ENCODE measurements at regions not wholly inside any gene's neighbourhood (a gene's known extent, or its start where the extent isn't known, plus 50 kb on each side); places are given as distances from the start of the nearest gene placed in this dataset.

DNA sequence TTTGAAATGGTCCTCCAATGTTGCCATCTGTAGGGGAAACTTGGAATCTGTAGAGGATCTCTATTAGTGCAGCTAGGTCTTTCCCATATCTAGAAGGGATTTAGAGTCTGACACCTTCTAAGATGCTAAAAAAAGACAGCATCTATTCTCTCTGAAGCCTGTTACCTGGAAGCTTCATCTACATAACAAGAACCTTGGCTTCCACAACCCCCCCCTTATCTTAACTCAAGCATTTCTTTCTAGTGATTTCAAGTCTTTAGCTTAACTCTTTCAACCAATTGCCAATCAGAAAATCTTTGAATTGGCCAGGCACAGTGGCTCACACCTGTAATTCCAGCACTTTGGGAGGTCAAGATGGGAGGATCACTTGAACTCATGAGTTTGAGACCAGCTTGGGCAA is 543.3 kb downstream of the TRHDE start (continued):
- TF ChIP-seq REST (IDR thresholded peaks at IDR 0.05; ENCODE audit: unreplicated experiment) (no peak), NANOG (IDR thresholded peaks at IDR 0.05; ENCODE audit: borderline replicate concordance) (no peak)

GRCh38 chr12:72828662-72829324 is 556.6 kb downstream of the TRHDE start:
- Histone ChIP-seq H3K36me3 (ENCODE audit: insufficient read depth) (no peaks in the 10 kb centered on the region), H3K79me2 (replicated peaks; ENCODE audit: insufficient read depth) (no peaks in the 10 kb centered on the region), H3K4me2 (no peak overlapping the region), H3K27ac (ENCODE audit: low read depth) (no peak overlapping the region), H3K4me3 (no peak overlapping the region), H3K9me2 (ENCODE audit: insufficient read depth) (peaks cover 5% of the 10 kb centered on the region; the same call in 1 of the 2 replicates), H3F3A (replicated peaks; ENCODE audit: low read depth) (no peaks in the 10 kb centered on the region), H3K4me1 (ENCODE audit: insufficient read depth) (peaks cover 19% of the 10 kb centered on the region; the same call in 1 of the 2 replicates), H3K27me3 (ENCODE audit: insufficient read depth) (no peaks in the 10 kb centered on the region), H2AFZ (no peak overlapping the region), H4K20me1 (replicated peaks; ENCODE audit: insufficient read depth) (no peaks in the 10 kb centered on the region)
- Mint-ChIP-seq H3K4me3 (no peak overlapping the region), H3K36me3 (ENCODE audit: low read depth) (peaks cover 27% of the 10 kb centered on the region), H3K4me1 (peaks cover 32% of the 10 kb centered on the region), H3K9me3 (peaks cover 23% of the 10 kb centered on the region), H3K27me3 (ENCODE audit: insufficient read depth, low read depth, poor library complexity) (peaks cover 9% of the 10 kb centered on the region), H3K27ac (no peak overlapping the region)
- no peak for ATAC-seq
- no peak for DNase-seq (ENCODE audit: low spot score)
- TF ChIP-seq POLR2AphosphoS5 (IDR thresholded peaks at IDR 0.05; ENCODE audit: low read depth) (no peak), EZH2phosphoT487 (IDR thresholded peaks at IDR 0.05; ENCODE audit: unreplicated experiment) (no peak), JUNB (IDR thresholded peaks at IDR 0.05; ENCODE audit: unreplicated experiment) (no peak), STAT1 (IDR thresholded peaks at IDR 0.05; ENCODE audit: unreplicated experiment) (no peak), REST (IDR thresholded peaks at IDR 0.05; ENCODE audit: unreplicated experiment) (no peak), ZNF331 (CRISPR knock-in tag; IDR thresholded peaks at IDR 0.05; ENCODE audit: low read depth) (no peak), EZH2 (IDR thresholded peaks at IDR 0.05; ENCODE audit: low read depth, unreplicated experiment) (no peak), ZNF114 (CRISPR knock-in tag; IDR thresholded peaks at IDR 0.05) (no peak), CREB1 (CRISPR knock-in tag; IDR thresholded peaks at IDR 0.05; ENCODE audit: low read depth) (no peak), NANOG (IDR thresholded peaks at IDR 0.05; ENCODE audit: borderline replicate concordance) (no peak)
- TF ChIP-seq, protein P1, sequence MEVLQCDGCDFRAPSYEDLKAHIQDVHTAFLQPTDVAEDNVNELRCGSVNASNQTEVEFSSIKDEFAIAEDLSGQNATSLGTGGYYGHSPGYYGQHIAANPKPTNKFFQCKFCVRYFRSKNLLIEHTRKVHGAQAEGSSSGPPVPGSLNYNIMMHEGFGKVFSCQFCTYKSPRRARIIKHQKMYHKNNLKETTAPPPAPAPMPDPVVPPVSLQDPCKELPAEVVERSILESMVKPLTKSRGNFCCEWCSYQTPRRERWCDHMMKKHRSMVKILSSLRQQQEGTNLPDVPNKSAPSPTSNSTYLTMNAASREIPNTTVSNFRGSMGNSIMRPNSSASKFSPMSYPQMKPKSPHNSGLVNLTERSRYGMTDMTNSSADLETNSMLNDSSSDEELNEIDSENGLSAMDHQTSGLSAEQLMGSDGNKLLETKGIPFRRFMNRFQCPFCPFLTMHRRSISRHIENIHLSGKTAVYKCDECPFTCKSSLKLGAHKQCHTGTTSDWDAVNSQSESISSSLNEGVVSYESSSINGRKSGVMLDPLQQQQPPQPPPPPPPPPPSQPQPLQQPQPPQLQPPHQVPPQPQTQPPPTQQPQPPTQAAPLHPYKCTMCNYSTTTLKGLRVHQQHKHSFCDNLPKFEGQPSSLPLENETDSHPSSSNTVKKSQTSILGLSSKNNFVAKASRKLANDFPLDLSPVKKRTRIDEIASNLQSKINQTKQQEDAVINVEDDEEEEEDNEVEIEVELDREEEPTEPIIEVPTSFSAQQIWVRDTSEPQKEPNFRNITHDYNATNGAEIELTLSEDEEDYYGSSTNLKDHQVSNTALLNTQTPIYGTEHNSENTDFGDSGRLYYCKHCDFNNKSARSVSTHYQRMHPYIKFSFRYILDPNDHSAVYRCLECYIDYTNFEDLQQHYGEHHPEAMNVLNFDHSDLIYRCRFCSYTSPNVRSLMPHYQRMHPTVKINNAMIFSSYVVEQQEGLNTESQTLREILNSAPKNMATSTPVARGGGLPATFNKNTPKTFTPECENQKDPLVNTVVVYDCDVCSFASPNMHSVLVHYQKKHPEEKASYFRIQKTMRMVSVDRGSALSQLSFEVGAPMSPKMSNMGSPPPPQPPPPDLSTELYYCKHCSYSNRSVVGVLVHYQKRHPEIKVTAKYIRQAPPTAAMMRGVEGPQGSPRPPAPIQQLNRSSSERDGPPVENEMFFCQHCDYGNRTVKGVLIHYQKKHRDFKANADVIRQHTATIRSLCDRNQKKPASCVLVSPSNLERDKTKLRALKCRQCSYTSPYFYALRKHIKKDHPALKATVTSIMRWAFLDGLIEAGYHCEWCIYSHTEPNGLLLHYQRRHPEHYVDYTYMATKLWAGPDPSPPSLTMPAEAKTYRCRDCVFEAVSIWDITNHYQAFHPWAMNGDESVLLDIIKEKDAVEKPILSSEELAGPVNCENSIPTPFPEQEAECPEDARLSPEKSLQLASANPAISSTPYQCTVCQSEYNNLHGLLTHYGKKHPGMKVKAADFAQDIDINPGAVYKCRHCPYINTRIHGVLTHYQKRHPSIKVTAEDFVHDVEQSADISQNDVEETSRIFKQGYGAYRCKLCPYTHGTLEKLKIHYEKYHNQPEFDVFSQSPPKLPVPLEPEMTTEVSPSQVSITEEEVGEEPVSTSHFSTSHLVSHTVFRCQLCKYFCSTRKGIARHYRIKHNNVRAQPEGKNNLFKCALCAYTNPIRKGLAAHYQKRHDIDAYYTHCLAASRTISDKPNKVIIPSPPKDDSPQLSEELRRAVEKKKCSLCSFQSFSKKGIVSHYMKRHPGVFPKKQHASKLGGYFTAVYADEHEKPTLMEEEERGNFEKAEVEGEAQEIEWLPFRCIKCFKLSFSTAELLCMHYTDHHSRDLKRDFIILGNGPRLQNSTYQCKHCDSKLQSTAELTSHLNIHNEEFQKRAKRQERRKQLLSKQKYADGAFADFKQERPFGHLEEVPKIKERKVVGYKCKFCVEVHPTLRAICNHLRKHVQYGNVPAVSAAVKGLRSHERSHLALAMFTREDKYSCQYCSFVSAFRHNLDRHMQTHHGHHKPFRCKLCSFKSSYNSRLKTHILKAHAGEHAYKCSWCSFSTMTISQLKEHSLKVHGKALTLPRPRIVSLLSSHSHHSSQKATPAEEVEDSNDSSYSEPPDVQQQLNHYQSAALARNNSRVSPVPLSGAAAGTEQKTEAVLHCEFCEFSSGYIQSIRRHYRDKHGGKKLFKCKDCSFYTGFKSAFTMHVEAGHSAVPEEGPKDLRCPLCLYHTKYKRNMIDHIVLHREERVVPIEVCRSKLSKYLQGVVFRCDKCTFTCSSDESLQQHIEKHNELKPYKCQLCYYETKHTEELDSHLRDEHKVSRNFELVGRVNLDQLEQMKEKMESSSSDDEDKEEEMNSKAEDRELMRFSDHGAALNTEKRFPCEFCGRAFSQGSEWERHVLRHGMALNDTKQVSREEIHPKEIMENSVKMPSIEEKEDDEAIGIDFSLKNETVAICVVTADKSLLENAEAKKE (CRISPR knock-in tag; IDR thresholded peaks at IDR 0.05): no peak

Measured in GM23338 (cell line).